NCI-H1092 (cell line): ENCODE measurements at regions not wholly inside any gene's neighbourhood (a gene's known extent, or its start where the extent isn't known, plus 50 kb on each side); places are given as distances from the start of the nearest gene placed in this dataset.

Experiments used
- DNase-seq: peaks from one replicate; lab custom pipeline; 2025; lab: John Stamatoyannopoulos, UW

DNA sequence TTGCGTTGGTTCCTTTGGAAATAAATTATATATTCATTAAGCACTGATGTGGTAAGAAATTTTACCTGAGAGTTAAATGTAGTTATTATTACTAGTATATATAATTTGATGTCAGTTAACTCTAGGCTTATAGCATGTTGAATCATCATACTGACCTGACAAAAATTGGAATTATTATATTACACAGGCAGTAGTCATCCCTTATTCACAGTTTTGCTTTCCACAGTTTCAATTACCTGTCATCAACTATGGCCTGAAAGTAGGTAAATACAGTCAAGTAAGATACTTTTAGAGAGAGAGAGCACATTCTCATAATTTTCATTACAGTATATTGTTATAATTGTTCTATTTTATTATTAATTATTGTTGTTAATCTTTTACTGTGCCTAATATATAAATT, 1074.7 kb downstream of the CDH11 start:
- DNase-seq = no peak

DNA sequence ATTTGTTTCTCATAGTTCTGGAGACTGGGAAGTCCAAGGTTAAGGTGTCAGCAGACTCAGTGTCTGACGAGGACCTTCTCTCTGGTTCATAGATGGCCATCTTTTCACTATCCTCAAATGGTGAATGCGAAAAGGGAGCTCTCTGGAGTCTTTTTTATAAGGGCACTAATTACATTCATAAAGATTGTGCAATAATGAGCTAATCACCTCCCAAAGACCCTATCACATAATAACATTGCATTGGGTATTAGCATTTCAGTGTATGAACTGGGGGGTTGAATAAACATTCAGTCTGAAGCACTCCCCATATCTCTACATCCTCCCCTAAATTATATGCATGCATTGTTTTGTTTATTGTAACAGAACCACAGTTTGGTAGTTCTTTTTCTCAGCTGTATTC, 1086.5 kb downstream of the CDH11 start:
- DNase-seq = no peak

DNA sequence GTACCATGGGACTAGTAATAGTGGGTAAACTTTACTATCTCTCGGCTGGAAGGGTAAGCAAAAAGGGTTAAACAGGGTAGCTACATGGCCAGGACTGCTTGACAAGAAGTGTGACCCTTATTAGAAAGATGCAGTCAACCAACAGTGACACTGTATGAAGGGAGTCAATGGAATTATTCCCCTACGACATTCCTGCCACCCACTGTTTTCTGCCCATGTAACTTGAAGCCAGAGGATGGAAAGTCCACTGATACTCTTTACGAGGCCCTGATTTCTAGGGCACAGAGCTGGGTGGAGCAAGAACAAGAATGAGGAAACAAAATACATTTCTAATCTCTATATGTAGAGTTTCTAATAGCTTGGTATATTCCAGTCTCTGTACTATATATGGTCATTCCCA, 1102.5 kb downstream of the CDH11 start:
- DNase-seq = no peak

DNA sequence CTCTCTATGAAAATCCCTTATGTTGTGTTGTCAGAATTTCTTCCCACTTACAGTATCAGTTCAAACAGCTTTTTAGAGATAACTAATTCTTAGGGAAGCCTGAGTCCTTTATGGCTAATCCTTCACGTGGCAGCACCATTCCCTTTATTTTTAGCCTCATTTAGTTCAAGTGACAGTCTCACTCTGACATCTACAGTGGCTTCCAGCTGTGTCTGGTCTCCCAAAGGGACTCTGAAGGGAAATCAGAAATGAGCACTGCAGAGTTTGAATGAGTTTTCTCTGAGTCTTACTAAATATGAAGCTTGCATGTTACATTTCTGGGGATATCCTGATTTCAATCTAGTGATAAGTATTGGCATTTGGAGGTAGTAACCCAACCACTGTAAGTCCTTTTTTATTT, 1104.1 kb downstream of the CDH11 start:
- no peak for DNase-seq

DNA sequence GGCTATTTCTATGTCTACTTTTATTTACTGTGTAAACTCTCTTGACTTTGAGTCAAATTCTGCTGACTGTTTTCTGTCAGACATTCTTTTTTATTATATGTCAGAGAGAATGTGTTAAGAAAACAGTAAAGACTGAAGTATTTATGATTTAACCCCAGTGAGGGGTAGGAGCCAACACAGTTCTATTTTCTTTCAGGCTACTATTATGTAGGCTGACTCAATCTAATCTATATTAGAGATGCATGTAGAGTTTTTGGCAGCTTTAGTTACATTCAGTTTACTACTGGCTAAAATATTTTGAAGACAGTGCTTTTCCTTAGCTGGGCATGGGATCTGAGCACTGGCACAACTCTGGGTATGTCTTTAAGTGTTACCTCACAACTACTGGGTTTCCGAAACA, 1108.0 kb downstream of the CDH11 start:
- no peak for DNase-seq

DNA sequence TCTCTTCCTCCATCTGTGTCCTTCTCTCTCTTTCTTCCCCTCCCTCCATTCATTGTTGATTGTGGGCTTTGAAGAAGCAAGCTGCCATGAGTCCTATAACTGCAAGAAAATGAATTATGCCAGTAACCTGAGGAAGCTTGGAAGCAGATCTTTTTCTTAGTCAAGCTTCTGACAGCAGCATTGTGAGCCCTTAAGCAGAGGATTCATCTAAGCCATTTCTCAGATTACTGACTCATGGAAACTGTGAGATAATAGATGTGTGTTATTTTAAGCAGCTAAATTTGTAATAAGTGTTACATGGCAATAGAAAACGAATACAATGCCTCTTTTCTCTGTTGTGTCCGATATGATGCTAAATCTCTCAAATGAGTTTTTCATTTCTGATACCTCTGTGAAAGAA, 1109.7 kb downstream of the CDH11 start:
- no peak for DNase-seq

DNA sequence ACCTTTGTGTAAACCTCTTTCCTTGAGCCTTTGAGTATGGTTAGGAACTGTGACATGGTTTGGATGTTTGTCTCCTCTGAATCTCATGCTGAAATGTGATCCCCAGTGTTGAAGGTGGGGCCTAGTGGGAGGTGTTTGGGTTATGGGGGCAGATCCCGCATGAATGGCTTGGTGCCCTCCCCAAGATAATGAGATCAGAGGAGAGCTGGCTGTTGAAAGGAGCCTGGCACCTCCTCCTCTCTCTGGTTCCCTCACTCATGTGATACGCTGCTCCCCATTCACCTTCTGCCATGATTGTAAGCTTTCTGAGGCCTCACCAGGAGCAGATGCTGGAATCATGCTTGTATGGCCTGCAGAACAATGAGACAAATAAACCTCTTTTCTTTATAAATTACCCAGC, 1110.2 kb downstream of the CDH11 start:
- DNase-seq = no peak

DNA sequence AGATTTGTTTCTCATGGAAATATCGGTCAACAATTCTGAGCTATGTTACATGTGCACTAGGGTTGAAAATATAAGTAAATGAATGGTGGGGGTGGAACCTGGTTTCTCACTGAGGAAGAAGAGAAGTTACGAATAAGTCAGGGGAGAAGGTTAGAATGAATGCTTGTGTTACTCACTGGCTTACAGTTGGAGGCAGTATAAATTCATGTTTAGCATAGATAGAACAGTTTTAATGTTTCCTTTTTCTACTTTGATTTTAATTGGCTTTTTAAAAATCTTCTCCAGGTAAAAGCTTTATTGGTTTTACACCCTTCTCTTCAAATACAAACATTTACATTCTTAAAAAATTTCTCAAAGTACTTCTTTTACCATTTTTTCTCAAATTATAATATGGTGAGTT, 1113.7 kb downstream of the CDH11 start:
- no peak for DNase-seq

DNA sequence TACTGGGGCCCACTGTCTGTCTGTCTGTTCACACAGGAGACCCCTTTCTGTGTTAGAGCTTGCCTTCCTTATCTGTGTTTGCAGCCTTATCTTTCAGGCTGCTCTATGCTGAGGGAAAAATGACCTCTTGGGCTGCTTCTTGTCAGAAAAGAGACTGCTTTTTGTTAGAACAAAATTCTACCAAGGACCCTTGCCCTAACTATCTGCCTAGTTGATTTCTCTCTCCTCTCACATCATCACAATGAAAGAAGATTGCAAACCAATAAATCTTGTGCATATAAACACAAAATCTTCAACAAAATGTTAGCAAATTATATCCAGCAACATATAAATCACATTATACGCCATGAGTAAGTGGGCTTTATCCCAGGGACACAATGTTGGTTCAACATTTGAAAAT, 1117.7 kb downstream of the CDH11 start:
- no peak for DNase-seq

DNA sequence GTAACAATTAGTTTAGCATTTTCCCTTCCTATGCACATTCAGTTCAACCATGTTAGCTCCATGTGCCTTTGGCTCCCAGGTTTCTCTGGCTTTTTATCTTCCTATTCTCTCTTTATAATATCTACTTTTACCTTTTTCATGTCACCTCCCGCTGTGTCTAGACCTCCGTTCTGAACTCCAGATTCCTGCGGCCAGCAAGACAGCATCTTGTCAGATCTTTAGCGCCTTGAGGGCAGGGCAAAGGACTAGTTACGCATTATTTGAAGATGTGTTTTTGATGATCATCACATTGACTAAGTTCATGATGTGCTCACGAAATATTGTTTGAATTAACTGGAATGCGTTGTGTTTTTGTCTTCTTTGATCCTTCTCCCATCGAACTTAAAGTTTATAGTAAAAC, 1126.8 kb downstream of the CDH11 start:
- DNase-seq = no peak

DNA sequence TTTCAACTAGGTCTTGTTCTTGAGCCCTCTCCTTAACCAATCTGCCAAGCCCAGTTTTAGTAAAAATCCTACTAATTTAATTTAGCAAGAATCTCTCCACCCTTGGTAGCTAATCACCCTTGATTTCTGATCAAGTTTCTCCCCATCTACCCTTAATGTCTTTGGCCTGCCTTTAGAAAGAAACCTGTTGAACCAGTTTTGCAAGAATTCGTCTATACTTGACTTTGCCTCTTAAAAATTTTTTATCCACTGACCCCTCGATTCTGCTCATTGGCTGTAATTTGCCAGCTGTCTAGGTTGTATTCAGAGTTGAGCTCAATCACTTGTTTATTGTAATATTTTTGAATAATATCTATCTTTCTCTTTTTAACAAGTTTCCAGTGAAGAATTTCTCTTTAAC, 1138.5 kb downstream of the CDH11 start:
- no peak for DNase-seq

DNA sequence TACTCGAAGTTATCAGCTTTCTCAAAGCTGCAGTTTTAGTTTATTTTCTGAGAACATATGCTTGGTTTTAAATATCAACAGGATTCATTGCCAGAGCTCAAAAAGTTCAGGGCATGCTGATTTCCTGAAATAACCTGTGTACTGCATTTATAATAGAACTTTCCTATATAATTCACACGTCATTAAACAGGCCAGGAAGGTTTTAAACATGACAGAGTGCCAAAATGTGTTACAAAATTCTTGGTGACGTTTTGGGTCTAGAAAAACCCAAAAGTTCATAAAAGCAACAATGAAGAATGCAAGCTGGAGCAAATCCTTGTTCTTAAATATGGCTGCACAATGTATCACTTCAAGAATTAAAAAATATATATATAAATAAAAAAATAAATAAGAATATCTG, 1139.1 kb downstream of the CDH11 start:
- DNase-seq = no peak

DNA sequence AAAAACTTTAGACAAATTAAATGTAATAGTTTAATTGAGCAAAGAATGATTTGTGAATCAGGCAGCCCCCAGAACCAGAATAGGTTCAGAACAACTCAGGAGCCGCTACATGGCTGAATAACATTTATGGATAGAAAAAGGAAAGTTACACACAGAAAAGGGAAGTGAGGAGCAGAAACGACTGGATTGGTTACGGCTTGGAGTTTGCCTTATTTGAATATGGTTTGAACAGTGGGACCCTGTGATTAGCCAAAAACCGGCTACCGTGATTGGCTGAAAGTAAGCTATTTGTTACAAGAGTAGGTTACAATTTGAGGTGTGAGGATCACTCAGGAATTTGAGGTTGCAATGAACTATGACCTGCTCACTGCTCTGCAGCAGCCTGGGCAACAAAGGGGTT, 1139.8 kb downstream of the CDH11 start:
- no peak for DNase-seq

DNA sequence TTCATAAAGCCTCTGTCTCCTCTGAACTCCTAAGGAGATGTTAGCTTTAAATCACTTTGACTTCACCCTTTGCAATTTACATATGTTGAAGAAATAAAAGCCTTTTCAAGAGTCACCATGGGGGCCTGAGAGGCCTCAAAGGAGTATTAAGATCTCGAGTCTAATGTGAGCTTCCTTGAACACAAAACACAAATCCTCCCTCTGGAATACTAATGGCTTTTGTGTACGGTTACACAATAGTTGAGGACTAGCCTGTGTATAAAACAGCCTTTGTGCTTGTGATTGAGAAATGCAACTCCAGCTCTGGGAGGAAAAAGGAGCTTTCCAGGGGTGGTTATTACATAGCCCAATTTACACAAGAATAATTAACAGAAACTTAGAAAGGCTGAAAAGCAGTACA, 1140.2 kb downstream of the CDH11 start:
- DNase-seq = no peak

DNA sequence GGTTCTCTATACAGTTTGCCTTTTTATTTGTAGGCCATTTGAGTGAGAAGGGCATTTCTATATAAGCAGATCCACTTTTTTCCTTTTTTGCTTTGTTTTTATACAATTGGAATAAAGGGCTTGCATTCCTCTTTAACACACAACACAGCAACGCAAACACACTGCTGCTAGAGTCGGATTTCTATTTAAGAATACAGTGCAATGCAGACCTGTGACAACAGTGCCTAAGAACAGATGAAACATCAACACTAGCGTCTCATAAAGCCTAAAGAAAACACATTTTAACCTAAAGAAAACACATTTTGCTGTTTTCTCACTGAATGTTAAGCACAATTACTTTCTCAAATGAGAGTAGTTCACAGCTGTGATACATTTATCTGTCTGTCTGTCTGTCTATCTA, 1141.1 kb downstream of the CDH11 start:
- no peak for DNase-seq

DNA sequence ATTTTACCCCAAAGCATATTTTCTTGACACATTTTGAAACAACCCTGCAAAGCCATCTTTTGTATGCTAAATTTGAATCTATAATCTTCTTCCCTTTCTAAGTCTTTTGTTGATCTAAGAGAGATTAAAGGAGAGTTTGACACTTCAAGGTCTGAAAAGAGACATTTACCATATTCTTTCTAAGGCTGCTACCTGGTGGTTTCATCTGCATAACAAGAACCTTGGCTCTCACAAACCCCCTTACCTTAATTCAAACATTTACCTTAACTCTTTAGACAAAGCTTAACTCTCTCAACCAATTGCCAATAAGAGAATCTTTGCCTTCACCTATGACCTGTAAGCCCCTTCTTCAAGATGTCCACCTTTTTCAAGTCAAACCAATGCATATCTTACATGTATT, 1143.6 kb downstream of the CDH11 start:
- DNase-seq = no peak

DNA sequence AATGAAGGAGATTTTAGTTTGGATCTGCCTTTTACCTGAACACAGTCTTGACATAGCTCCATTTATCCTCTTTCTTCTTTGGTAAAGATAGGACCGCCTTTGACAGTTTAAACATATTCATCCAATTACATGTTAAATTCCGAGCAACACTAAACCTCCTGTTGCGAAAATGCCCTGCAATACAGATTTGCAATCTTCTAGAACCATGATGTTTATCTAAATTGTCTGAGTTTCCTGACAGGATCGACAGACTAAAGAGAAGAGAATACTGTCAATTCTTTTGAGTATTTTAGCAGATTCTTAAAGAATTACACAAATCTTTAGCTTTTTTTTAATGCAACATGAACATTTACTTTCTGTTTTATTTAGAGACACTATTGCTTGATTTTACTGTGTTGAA, 1145.5 kb downstream of the CDH11 start:
- DNase-seq = no peak

DNA sequence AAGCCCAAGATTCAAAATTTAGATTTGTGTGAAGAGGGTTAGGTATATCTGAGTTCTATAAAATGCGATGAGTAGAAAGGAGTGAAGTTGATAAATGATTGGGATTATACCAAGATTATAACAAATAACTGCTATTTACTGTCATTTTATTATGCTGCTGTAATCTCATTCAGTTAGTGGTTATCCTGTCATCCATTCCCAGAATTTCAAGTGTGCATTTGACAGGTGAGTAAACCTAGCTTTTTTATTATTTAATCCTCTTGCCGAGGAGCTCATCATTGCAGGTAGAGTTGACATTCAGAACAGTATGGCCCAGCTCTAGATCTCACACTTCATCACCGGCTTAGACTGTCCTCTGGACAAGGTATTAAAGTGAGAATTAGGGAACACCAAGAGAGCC, 1146.2 kb downstream of the CDH11 start:
- DNase-seq = no peak

DNA sequence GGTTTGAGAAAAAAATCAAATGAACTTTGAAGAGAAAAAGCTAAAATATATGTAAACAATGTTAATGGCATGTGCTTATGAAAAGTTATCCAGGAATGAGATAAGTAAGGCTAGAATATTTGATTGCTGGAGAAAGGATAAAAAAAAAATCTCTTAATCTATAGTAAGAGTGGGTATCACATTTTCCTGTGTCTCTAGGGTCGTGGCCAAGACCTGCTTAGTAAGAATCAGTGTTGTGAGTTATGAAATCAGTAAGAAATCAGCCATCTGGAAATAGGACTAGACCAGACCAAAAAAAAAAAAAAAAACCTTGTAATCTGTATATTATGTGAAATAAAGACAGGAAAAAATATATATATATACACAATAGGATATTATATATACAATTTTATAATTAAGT, 1153.9 kb downstream of the CDH11 start:
- no peak for DNase-seq

DNA sequence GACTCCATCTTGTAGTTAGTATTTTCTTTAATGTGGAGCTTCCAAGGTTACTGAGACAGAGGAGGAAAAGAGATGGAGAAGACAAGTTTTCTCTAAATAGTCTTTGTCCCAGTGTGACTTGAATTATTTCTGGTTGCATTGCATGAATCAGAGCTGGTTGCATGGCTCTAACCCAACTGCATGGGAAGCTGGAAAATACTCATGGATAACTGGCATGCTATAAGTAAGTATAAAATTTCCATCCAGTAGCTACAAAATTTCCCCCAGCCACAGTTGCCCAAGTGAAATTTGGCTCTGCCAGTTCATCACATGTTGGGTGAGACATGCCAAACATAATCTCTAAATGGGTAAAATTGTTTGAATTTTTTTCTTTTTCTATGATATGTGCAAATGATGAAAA, 1161.5 kb downstream of the CDH11 start:
- no peak for DNase-seq

DNA sequence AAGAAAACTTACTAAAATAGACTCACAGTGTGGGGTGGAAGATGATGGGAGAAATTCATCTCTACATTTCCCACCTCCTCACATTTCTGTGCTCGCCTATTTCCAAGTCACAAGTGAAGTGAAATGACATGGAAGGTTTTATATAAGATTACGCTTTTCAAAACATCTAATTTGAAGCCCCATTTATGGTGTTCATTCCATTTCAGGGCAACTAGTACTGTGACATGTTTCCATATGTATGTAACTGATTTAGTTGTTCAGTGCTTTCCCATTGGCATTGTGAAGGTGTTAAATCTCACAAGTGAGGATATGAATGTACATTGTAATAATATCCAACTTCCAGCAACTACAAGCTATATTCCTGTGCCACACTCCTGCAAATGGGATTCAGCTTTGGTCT, 1174.8 kb downstream of the CDH11 start:
- no peak for DNase-seq

DNA sequence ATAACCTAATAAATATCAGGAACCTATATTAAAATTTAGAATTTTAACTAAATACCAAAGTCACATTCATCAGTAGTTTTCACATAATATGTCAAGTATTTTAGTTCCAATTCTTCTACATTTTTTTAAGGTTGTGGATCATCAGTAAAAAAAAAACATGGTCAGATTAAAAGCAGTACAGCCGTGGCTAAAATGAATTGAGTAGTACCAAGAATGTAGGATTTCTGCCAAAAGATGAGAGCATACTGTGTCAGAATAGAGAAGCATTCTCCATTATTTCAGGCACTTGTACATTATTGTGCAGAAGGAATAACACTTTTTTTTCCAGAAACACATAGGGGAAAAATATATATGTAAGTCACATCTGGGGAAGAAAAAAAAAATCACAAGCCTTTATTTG, 1176.1 kb downstream of the CDH11 start:
- no peak for DNase-seq

DNA sequence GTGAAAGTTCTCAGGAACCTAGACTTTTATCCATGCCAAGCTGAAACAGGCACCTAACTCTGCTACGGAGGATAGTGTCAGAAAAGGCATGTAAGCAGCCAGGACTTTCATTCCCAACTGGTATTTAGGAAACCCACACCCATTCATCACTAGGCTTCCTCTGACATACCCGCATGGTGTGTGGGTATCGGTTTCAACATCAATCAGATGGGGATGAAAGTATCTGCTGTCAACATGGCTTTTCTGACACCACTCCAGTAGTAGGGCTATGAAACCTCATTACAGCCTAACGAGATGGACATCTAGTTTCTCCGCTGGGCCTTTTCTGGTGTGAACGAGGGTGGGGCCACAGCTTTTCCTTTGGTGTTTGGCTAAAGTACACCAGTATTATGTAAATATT, 1178.3 kb downstream of the CDH11 start:
- DNase-seq = no peak

DNA sequence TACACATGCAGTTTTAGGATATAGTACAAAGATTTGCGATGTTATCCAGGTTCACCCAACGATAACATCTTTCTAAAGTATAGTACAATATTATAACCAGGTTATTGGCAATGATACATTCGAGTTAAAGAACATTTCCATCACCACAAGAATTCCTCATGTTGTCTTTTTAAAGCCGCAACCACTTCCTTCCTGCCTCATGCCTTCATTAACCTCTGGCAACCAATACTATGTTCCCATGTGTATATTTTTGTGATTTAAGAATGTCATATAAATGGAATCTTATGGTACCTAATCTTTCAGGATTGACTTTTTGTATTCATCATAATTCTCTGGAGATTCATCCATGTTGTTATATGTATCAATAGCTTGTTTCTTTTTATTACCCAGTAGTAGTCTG, 1183.2 kb downstream of the CDH11 start:
- no peak for DNase-seq

DNA sequence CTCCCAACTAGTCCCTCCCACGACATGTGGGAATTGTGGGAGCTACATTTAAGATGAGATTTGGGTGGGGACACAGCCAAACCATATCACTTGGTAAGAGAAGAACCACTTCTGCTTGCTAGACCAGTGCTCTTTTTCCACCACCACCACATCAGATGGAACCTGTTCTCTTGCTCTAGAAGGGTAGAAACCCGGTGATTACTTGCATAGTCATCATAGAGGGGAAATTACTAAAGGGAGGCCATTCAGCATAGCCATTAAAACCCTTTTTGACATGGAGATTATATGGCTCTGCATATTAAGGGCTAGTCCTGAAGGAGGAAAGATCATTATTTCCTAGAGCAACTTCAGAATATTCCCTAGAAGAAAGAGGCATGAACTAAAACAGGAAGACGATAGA, 1188.0 kb downstream of the CDH11 start:
- DNase-seq = no peak
